Neutrophil (primary cell): ENCODE measurements at regions not wholly inside any gene's neighbourhood (a gene's known extent, or its start where the extent isn't known, plus 50 kb on each side); places are given as distances from the start of the nearest gene placed in this dataset.

ENCODE experiments used
- H3K27ac ChIP-seq: fragments of 200-600 bp; sonication (generic); 2 replicates; pipeline ENCODE4 v1.5.1; 2016; ENCODE audit warnings: mild to moderate bottlenecking, moderate library complexity
- H3K27me3 ChIP-seq: fragments of 200-600 bp; sonication (generic); 2 replicates; pipeline ENCODE4 v1.6.0; 2016; ENCODE audit warnings: mild to moderate bottlenecking
- H3K36me3 ChIP-seq: fragments of 200-600 bp; sonication (generic); 2 replicates; pipeline ENCODE4 v1.5.1; 2017
- H3K4me1 ChIP-seq, 2 experiments: fragments of 200-600 bp in 1 of 2; sonication (generic) in 1 of 2; 1 replicate in 1 of 2; 2 replicates in 1 of 2; pipeline versions ENCODE4 v1.5.1 to v1.6.1; 2013 to 2016; ENCODE audit warnings: low read depth in 1 of 2, low read length in 1 of 2, mild to moderate bottlenecking in 1 of 2, moderate library complexity in 1 of 2; ENCODE audit not compliant: control insufficient read depth in 1 of 2, insufficient read depth in 1 of 2
- H3K4me3 ChIP-seq, 2 experiments: fragments of 200-600 bp in 1 of 2; sonication (generic) in 1 of 2; 1 replicate in 1 of 2; 2 replicates in 1 of 2; pipeline ENCODE4 v1.5.1; 2013 to 2016; ENCODE audit warnings: low read depth in 1 of 2, low read length in 1 of 2, mild to moderate bottlenecking in 1 of 2, moderate library complexity in 1 of 2
- H3K9me3 ChIP-seq: fragments of 200-600 bp; sonication (generic); 2 replicates; pipeline ENCODE4 v1.5.1; 2016
- CTCF ChIP-seq: fragments of 200-600 bp; sonication (generic); IDR thresholded peaks from 2 replicates; pipeline ENCODE4 v1.5.1; 2016; ENCODE audit warnings: antibody characterized with exemption

- no peaks in the 10 kb centered on the region for H3K27me3 ChIP-seq
- no peaks in the 10 kb centered on the region for H3K4me1 ChIP-seq
- no peaks in the 10 kb centered on the region for H3K9me3 ChIP-seq
- TF ChIP-seq CTCF: no peak
- H3K36me3 ChIP-seq: no peaks in the 10 kb centered on the region
- H3K27ac ChIP-seq: no peak overlapping the region
- no peak overlapping the region for H3K4me3 ChIP-seq
Observed at GRCh38 chr6:54716010-54716409, 130.6 kb upstream of the FAM83B start.

- Histone ChIP-seq H3K36me3 (no peaks in the 10 kb centered on the region), H3K27ac (no peak overlapping the region), H3K27me3 (no peaks in the 10 kb centered on the region), H3K4me1 (no peaks in the 10 kb centered on the region), H3K9me3 (no peaks in the 10 kb centered on the region), H3K4me3 (no peak overlapping the region)
- TF ChIP-seq CTCF: no peak
Observed at GRCh38 chr6:54716877-54717276, 129.7 kb upstream of the FAM83B start.

- no peaks in the 10 kb centered on the region for H3K27me3 ChIP-seq
- H3K4me1 ChIP-seq: no peaks in the 10 kb centered on the region
- no peaks in the 10 kb centered on the region for H3K36me3 ChIP-seq
- TF ChIP-seq CTCF: peak; percentile 77
- no peak overlapping the region for H3K4me3 ChIP-seq
- H3K27ac ChIP-seq: no peak overlapping the region
- no peaks in the 10 kb centered on the region for H3K9me3 ChIP-seq
Observed at GRCh38 chr6:54717849-54718455, 128.6 kb upstream of the FAM83B start.

GRCh38 chr6:54718541-54719023 lies 128.0 kb upstream of the FAM83B start:
- Histone ChIP-seq H3K27ac (no peak overlapping the region), H3K4me1 (no peaks in the 10 kb centered on the region), H3K27me3 (no peaks in the 10 kb centered on the region), H3K4me3 (no peak overlapping the region), H3K36me3 (no peaks in the 10 kb centered on the region), H3K9me3 (no peaks in the 10 kb centered on the region)
- no peak for TF ChIP-seq CTCF

GRCh38 chr6:54719131-54719530 lies 127.4 kb upstream of the FAM83B start:
- Histone ChIP-seq H3K36me3 (no peaks in the 10 kb centered on the region), H3K9me3 (no peaks in the 10 kb centered on the region), H3K27ac (no peak overlapping the region), H3K4me1 (no peaks in the 10 kb centered on the region), H3K27me3 (no peaks in the 10 kb centered on the region), H3K4me3 (no peak overlapping the region)
- TF ChIP-seq CTCF: no peak
